ENCODE measurements at regions not wholly inside any gene's neighbourhood (a gene's known extent, or its start where the extent isn't known, plus 50 kb on each side); places are given as distances from the start of the nearest gene placed in this dataset.
A peak's percentile ranks its signal among the peaks of the same experiment; 100 is the strongest.

GRCh38 chr6:47146431-47147174, 104.5 kb upstream of the ADGRF1 start:
- in situ Hi-C loops (cut with MboI; ENCODE audit: low sequenced_read_pairs) = no loop called here
- Histone ChIP-seq H3K36me3 (replicated peaks) (no peaks in the 10 kb centered on the region), H3K9me3 (no peaks in the 10 kb centered on the region), H3K27me3 (ENCODE audit: low read depth) (no peaks in the 10 kb centered on the region), H3K4me1 (no peaks in the 10 kb centered on the region; the same call in 1 of the 2 replicates), H3K4me3 (no peak overlapping the region)
- peak; percentile 23 to 50 for DNase-seq (ENCODE audit: low spot score in 2 of 2)

GRCh38 chr6:47145212-47145611, 103.1 kb upstream of the ADGRF1 start:
- Histone ChIP-seq H3K4me3 (no peak overlapping the region), H3K36me3 (replicated peaks) (no peaks in the 10 kb centered on the region), H3K9me3 (no peaks in the 10 kb centered on the region), H3K4me1 (no peaks in the 10 kb centered on the region; the same call in 1 of the 2 replicates), H3K27me3 (ENCODE audit: low read depth) (no peaks in the 10 kb centered on the region)
- in situ Hi-C loops (cut with MboI; ENCODE audit: low sequenced_read_pairs) = no loop called here
- no peak for DNase-seq (ENCODE audit: low spot score in 2 of 2)

GRCh38 chr6:47144306-47144705, 102.2 kb upstream of the ADGRF1 start:
- no peak for DNase-seq (ENCODE audit: low spot score in 2 of 2)
- Histone ChIP-seq H3K4me1 (no peaks in the 10 kb centered on the region; the same call in 1 of the 2 replicates), H3K36me3 (replicated peaks) (no peaks in the 10 kb centered on the region), H3K27me3 (ENCODE audit: low read depth) (no peaks in the 10 kb centered on the region), H3K9me3 (no peaks in the 10 kb centered on the region), H3K4me3 (no peak overlapping the region)
- in situ Hi-C loops (cut with MboI; ENCODE audit: low sequenced_read_pairs) = no loop called here

DNA sequence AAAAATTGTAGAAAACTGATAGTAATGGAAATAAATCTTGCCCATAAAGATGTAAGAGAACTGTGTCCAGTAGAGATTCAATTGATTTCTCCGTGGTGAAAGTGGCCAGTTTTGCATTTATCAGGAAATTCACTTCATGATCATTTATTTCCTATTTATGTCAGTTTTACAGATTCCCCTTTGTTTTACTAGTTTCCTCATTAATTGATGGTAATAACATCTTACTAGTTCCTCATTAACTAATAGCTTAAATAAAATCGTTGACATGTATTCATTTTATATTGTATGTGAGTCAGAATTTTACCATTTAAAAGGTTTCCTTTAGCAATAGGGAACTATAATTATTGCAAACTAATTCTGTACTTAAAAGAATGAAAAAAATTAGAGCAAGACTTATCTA, 99.8 kb upstream of the ADGRF1 start:
- Histone ChIP-seq H3K4me1 (no peaks in the 10 kb centered on the region; the same call in 1 of the 2 replicates), H3K36me3 (replicated peaks) (no peaks in the 10 kb centered on the region), H3K9me3 (no peaks in the 10 kb centered on the region), H3K27me3 (ENCODE audit: low read depth) (no peaks in the 10 kb centered on the region), H3K4me3 (no peak overlapping the region)
- no peak for DNase-seq (ENCODE audit: low spot score in 2 of 2)
- in situ Hi-C loops (cut with MboI; ENCODE audit: low sequenced_read_pairs) = no loop called here

DNA sequence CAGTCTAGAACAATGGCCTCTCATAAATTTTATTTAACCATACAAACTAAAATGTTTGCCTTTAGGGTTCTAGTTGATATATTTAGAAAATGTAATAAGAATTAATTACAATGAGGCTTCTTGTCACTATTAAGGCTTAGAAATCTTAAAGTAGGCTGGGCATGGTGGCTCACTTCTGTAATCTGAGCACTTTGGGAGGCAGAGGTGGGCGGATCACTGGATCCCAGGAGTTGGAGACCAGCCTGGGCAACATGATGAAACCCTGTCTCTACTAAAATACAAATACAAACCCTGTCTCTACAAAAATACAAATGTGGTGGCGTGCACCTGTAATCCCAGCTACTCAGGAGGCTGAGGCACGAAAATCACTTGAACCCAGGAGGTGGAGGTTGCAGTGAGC, 99.0 kb upstream of the ADGRF1 start:
- no peaks in the 10 kb centered on the region for H3K4me1 ChIP-seq
- in situ Hi-C loops (cut with MboI; ENCODE audit: low sequenced_read_pairs) = no loop called here
- H3K27me3 ChIP-seq (ENCODE audit: low read depth) = no peaks in the 10 kb centered on the region
- H3K36me3 ChIP-seq (replicated peaks) = no peaks in the 10 kb centered on the region
- no peaks in the 10 kb centered on the region for H3K9me3 ChIP-seq
- no peak for DNase-seq (ENCODE audit: low spot score in 2 of 2)
- no peak overlapping the region for H3K4me3 ChIP-seq

DNA sequence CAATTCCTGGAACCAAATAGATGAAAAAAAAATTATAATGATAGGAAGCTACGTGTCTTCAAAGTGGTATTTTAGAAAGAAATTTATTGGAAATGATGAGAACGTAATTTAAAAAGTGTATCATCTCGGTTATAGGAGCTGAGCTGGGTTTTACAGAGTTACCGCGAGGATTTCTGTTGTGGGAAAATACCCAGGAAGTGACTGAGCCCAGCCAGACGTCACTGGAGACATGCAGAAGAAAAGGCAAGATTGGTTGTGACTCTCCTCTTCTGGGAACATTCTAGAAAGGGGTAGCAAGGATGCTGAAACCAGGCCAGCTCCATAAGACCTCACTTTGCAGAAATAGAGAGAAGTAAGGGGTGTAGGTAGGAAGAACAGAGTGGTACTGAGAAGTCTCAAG, 95.9 kb upstream of the ADGRF1 start:
- Histone ChIP-seq H3K4me3 (no peak overlapping the region), H3K27me3 (ENCODE audit: low read depth) (no peaks in the 10 kb centered on the region), H3K9me3 (no peaks in the 10 kb centered on the region), H3K36me3 (replicated peaks) (no peaks in the 10 kb centered on the region), H3K4me1 (no peaks in the 10 kb centered on the region; the same call in 1 of the 2 replicates)
- in situ Hi-C loops (cut with MboI; ENCODE audit: low sequenced_read_pairs) = no loop called here
- no peak for DNase-seq (ENCODE audit: low spot score in 2 of 2)

- Histone ChIP-seq H3K4me1 (no peaks in the 10 kb centered on the region; the same call in 1 of the 2 replicates), H3K9me3 (no peaks in the 10 kb centered on the region), H3K27me3 (ENCODE audit: low read depth) (no peaks in the 10 kb centered on the region), H3K4me3 (no peak overlapping the region), H3K36me3 (replicated peaks) (no peaks in the 10 kb centered on the region)
- DNase-seq (ENCODE audit: low spot score in 2 of 2) = no peak
- in situ Hi-C loops (cut with MboI; ENCODE audit: low sequenced_read_pairs) = no loop called here
These were observed 94.9 kb upstream of the ADGRF1 start for GRCh38 chr6:47137073-47137472.

GRCh38 chr6:47135772-47136171, 93.6 kb upstream of the ADGRF1 start:
- no peak for DNase-seq (ENCODE audit: low spot score in 2 of 2)
- in situ Hi-C loops (cut with MboI; ENCODE audit: low sequenced_read_pairs) = no loop called here
- Histone ChIP-seq H3K4me1 (no peaks in the 10 kb centered on the region; the same call in 1 of the 2 replicates), H3K4me3 (no peak overlapping the region), H3K36me3 (replicated peaks) (no peaks in the 10 kb centered on the region), H3K9me3 (no peaks in the 10 kb centered on the region), H3K27me3 (ENCODE audit: low read depth) (no peaks in the 10 kb centered on the region)

GRCh38 chr6:47134476-47135189, 92.5 kb upstream of the ADGRF1 start:
- H3K9me3 ChIP-seq = no peaks in the 10 kb centered on the region
- in situ Hi-C loops (cut with MboI; ENCODE audit: low sequenced_read_pairs) = no loop called here
- H3K4me3 ChIP-seq = no peak overlapping the region
- H3K4me1 ChIP-seq = no peaks in the 10 kb centered on the region; the same call in 1 of the 2 replicates
- H3K36me3 ChIP-seq (replicated peaks) = no peaks in the 10 kb centered on the region
- no peaks in the 10 kb centered on the region for H3K27me3 ChIP-seq (ENCODE audit: low read depth)
- no peak for DNase-seq (ENCODE audit: low spot score in 2 of 2)

GRCh38 chr6:47133230-47134000, 91.3 kb upstream of the ADGRF1 start:
- H3K9me3 ChIP-seq = no peaks in the 10 kb centered on the region
- no peak overlapping the region for H3K4me3 ChIP-seq
- in situ Hi-C loops (cut with MboI; ENCODE audit: low sequenced_read_pairs) = no loop called here
- no peaks in the 10 kb centered on the region; the same call in 1 of the 2 replicates for H3K4me1 ChIP-seq
- no peaks in the 10 kb centered on the region for H3K36me3 ChIP-seq (replicated peaks)
- H3K27me3 ChIP-seq (ENCODE audit: low read depth) = no peaks in the 10 kb centered on the region
- no peak for DNase-seq (ENCODE audit: low spot score in 2 of 2)

DNA sequence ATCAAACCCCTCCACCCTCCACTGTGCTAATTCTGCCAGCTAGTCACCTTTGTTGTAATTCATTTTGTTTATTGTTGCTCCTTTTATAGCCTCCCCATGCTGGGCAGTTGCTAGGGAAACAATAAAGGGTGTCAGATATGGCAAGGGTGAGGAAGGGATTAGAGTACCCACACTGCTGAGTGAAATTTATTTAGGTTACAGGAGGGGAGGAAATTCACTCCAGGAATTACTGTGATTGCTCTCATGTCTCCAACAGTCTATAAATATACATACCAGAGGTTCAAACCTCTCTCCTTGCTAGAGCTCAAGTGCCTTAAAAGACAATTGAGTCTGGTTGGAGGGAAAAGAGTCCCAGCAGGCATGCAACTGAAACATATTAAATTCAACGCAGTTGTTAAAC, 90.6 kb upstream of the ADGRF1 start:
- Histone ChIP-seq H3K36me3 (replicated peaks) (no peaks in the 10 kb centered on the region), H3K4me1 (no peaks in the 10 kb centered on the region; the same call in 1 of the 2 replicates), H3K27me3 (ENCODE audit: low read depth) (no peaks in the 10 kb centered on the region), H3K9me3 (no peaks in the 10 kb centered on the region), H3K4me3 (no peak overlapping the region)
- in situ Hi-C loops (cut with MboI; ENCODE audit: low sequenced_read_pairs) = no loop called here
- no peak for DNase-seq (ENCODE audit: low spot score in 2 of 2)

DNA sequence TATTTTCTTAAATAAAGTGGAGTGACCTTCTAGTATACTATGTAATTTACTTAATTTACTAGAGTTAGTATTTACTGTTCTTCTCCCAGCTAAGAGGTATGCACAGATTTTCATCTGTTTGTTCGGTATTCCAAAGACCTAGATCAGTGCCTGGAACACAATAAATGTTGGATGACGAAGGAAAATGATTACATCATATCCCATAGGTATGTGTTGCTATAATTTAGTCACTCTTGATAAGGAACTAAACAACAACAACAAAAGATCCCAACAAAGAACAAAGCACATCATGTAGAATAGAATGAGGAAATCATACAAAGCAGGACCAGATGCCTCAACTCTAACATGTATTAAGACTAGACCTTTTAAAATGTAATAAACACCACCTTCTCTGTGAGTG, 89.6 kb upstream of the ADGRF1 start:
- Histone ChIP-seq H3K27me3 (ENCODE audit: low read depth) (no peaks in the 10 kb centered on the region), H3K4me1 (no peaks in the 10 kb centered on the region; the same call in 1 of the 2 replicates), H3K9me3 (no peaks in the 10 kb centered on the region), H3K36me3 (replicated peaks) (no peaks in the 10 kb centered on the region), H3K4me3 (no peak overlapping the region)
- in situ Hi-C loops (cut with MboI; ENCODE audit: low sequenced_read_pairs) = no loop called here
- DNase-seq (ENCODE audit: low spot score in 2 of 2) = no peak

- Histone ChIP-seq H3K4me1 (no peaks in the 10 kb centered on the region; the same call in 1 of the 2 replicates), H3K4me3 (no peak overlapping the region), H3K9me3 (no peaks in the 10 kb centered on the region), H3K27me3 (ENCODE audit: low read depth) (no peaks in the 10 kb centered on the region), H3K36me3 (replicated peaks) (no peaks in the 10 kb centered on the region)
- in situ Hi-C loops (cut with MboI; ENCODE audit: low sequenced_read_pairs) = no loop called here
- no peak for DNase-seq (ENCODE audit: low spot score in 2 of 2)
These were observed 88.0 kb upstream of the ADGRF1 start for GRCh38 chr6:47130086-47130485.

GRCh38 chr6:47129129-47129528, 87.0 kb upstream of the ADGRF1 start:
- H3K27me3 ChIP-seq (ENCODE audit: low read depth) = no peaks in the 10 kb centered on the region
- DNase-seq (ENCODE audit: low spot score in 2 of 2) = no peak
- no peaks in the 10 kb centered on the region for H3K9me3 ChIP-seq
- in situ Hi-C loops (cut with MboI; ENCODE audit: low sequenced_read_pairs) = no loop called here
- no peaks in the 10 kb centered on the region for H3K4me1 ChIP-seq
- no peak overlapping the region for H3K4me3 ChIP-seq
- no peaks in the 10 kb centered on the region for H3K36me3 ChIP-seq (replicated peaks)
